Lower lobe of right lung (tissue), 2 donors: ENCODE measurements at regions not wholly inside any gene's neighbourhood (a gene's known extent, or its start where the extent isn't known, plus 50 kb on each side); places are given as distances from the start of the nearest gene placed in this dataset.

Experiments
- ATAC-seq, 2 donors: fragments of 200-7000 bp; cut with Tn5 transposase; one replicate each; pipeline ENCODE4 v1.9.1; 2020 to 2022; ENCODE audit warnings: mild to moderate bottlenecking in 2 of 2, moderate library complexity in 2 of 2
- DNase-seq: peaks from one replicate; pipeline ENCODE4 v3.0.0-alpha.2; 2020
- H3K27ac ChIP-seq: fragments of 200-600 bp; one replicate; pipeline ENCODE4 v1.8.0; 2022
- H3K27me3 ChIP-seq: fragments of 200-600 bp; one replicate; pipeline ENCODE4 v1.8.0; 2022; ENCODE audit warnings: low read depth
- H3K36me3 ChIP-seq: fragments of 200-600 bp; one replicate; pipeline ENCODE4 v1.8.0; 2022; ENCODE audit warnings: mild to moderate bottlenecking
- H3K4me1 ChIP-seq: fragments of 200-600 bp; one replicate; pipeline ENCODE4 v1.8.0; 2022
- H3K4me3 ChIP-seq: fragments of 200-600 bp; one replicate; pipeline ENCODE4 v1.8.0; 2022; ENCODE audit warnings: mild to moderate bottlenecking
- H3K9me3 ChIP-seq: fragments of 200-600 bp; one replicate; pipeline ENCODE4 v1.8.0; 2022
- intact Hi-C: fragments of 100-400 bp; cut with DNase I; formaldehyde crosslinking; loops from one replicate; pipeline ENCODE4 v1.11.0; 2022
- TF ChIP-seq, protein P1 (sequence below): fragments of 200-600 bp; IDR thresholded peaks from one replicate; pipeline ENCODE4 v1.8.0; 2022; ENCODE audit warnings: antibody characterized with exemption, mild to moderate bottlenecking
- donor health status: DM: no; HTN: yes; CAD: no; lungs with severe emphysema.

DNA sequence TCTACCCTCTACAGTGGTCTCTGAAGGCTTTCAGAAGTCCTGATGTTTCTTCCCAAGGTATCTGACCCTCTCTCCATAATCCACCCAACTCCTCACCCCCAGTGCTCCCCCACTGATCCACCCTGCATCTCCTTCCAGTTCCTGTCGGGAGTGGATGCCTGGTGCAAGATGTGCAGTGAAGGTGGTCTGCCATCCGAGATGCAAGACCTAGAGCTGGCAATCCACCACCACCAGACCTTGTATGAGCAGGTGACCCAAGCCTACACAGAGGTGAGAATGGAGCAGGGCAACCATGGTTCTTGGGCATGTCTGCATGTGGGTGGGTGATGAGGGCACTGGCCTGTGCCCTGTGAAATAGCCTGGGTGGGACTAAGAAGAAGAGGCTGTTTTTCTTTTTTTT lies 337.8 kb upstream of the ROPN1 start:
- no peak for DNase-seq
- ATAC-seq: no peak
- TF ChIP-seq, protein P1, sequence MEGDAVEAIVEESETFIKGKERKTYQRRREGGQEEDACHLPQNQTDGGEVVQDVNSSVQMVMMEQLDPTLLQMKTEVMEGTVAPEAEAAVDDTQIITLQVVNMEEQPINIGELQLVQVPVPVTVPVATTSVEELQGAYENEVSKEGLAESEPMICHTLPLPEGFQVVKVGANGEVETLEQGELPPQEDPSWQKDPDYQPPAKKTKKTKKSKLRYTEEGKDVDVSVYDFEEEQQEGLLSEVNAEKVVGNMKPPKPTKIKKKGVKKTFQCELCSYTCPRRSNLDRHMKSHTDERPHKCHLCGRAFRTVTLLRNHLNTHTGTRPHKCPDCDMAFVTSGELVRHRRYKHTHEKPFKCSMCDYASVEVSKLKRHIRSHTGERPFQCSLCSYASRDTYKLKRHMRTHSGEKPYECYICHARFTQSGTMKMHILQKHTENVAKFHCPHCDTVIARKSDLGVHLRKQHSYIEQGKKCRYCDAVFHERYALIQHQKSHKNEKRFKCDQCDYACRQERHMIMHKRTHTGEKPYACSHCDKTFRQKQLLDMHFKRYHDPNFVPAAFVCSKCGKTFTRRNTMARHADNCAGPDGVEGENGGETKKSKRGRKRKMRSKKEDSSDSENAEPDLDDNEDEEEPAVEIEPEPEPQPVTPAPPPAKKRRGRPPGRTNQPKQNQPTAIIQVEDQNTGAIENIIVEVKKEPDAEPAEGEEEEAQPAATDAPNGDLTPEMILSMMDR: no peak
- intact Hi-C loops: no loop called here
- no peaks in the 10 kb centered on the region for H3K9me3 ChIP-seq
- H3K27ac ChIP-seq: no peak overlapping the region
- no peaks in the 10 kb centered on the region for H3K27me3 ChIP-seq
- no peaks in the 10 kb centered on the region for H3K4me1 ChIP-seq
- H3K36me3 ChIP-seq: peaks cover 5% of the 10 kb centered on the region
- H3K4me3 ChIP-seq: no peak overlapping the region

DNA sequence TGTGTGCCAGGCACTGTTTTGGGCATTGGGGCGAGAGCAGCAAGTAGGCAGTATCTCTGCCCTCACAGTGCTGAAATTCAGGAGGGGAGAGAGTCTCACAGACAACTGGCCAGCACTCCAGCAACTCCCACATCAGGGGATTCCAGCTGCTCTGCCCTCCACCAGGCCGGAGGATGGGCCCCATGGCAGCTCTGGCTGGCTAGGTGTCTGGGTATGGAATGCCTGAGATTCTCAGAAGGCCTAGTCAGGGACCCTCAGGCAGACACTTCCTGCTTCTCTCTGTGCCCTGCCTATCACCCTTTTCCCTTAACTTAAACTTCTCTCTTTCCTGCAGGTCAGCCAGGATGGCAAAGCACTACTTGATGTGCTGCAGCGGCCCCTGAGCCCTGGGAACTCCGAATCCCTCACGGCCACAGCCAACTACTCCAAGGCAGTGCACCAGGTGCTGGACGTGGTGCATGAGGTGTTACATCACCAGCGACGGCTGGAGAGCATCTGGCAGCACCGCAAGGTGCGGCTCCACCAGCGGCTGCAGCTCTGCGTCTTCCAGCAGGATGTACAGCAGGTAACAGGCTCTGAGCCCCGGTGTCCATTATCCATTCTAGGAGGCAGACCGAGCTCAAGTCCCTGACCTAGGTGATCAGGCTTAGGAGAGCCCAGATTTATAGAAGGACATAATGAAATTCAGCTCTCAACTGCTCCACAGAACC lies 342.2 kb upstream of the ROPN1 start:
- intact Hi-C loops: no loop called here
- no peak for DNase-seq
- Histone ChIP-seq H3K4me1 (no peaks in the 10 kb centered on the region), H3K27ac (no peak overlapping the region), H3K4me3 (no peak overlapping the region), H3K27me3 (no peaks in the 10 kb centered on the region), H3K36me3 (peaks cover 5% of the 10 kb centered on the region), H3K9me3 (no peaks in the 10 kb centered on the region)
- ATAC-seq: no peak
- TF ChIP-seq, protein P1: no peak

DNA sequence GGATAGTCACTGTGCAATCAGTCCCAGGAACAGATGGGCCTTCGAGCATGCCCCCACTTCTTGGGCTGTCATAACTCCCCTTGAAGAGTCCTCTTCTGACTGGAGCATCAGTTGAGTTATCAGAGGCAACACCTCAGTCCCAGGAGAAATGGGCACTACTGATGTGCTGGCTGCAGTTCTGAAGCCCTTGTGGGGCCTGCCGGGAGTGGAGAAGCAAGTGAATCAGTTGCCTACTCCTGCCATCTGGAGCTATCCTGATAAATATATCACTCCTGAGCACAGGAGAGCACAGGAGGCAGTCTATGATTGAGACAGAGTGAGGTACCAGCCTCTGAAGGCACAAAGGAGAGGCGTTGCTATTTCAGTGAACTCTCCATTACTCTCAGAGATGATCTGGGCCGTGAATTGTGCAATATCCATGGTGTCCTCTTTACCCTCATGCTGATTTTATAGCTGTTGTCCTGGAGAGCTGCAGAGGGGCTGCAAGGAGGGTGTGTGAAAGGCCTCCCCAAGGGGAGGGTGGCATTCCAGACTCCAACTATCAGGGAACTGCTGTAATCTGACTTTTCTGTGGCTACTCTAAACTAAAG lies 344.2 kb upstream of the ROPN1 start:
- DNase-seq (no peak), ATAC-seq (no peak)
- TF ChIP-seq, protein P1: no peak
- H3K4me3 ChIP-seq: no peak overlapping the region
- H3K9me3 ChIP-seq: no peaks in the 10 kb centered on the region
- no peak overlapping the region for H3K27ac ChIP-seq
- H3K27me3 ChIP-seq: no peaks in the 10 kb centered on the region
- intact Hi-C loops: no loop called here
- H3K36me3 ChIP-seq: no peaks in the 10 kb centered on the region
- no peaks in the 10 kb centered on the region for H3K4me1 ChIP-seq

DNA sequence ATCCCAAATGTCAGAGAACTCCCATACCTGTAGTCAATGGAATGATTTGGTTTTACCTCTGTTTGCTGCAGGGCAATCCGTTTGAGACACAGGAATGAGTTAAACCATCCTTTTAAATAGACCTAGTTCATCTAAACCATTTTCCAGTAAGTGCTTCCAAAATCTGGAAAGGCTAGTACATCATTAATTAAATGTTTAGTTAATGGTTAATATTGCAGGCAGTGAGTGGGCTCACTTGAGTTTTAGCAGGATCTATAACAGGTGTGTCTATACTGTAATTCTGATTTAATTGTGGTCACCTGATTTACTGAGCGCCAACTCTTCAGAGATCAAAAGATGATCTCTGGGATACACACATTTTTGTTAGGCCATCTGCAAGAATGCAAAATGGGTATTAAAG lies 353.9 kb upstream of the ROPN1 start:
- TF ChIP-seq, protein P1: no peak
- Histone ChIP-seq H3K36me3 (no peaks in the 10 kb centered on the region), H3K9me3 (no peaks in the 10 kb centered on the region), H3K27me3 (no peaks in the 10 kb centered on the region), H3K27ac (no peak overlapping the region), H3K4me1 (no peaks in the 10 kb centered on the region), H3K4me3 (no peak overlapping the region)
- DNase-seq (no peak), ATAC-seq (no peak)
- intact Hi-C loops: no loop called here

DNA sequence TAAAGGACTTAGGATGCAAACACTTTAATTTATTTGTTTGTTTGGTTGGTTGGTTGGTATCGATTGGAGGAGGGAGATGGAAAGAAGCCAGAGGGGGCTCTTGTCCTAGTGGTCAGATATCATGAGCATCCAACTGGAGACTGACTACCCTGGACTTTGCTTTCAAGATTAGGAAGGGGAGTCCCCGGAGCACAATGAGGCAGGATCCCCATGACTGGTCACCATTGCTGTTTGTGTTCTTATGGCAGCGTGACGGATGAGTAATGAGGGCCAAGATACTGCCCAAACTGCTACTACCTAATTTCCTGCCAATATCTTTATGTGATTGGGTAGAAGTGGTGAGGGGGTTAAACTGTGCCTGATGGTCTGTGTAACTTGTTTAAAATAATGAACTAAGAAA lies 354.6 kb upstream of the ROPN1 start:
- no peak overlapping the region for H3K27ac ChIP-seq
- no peaks in the 10 kb centered on the region for H3K9me3 ChIP-seq
- ATAC-seq (no peak), DNase-seq (no peak)
- no peaks in the 10 kb centered on the region for H3K27me3 ChIP-seq
- H3K4me1 ChIP-seq: no peaks in the 10 kb centered on the region
- no peaks in the 10 kb centered on the region for H3K36me3 ChIP-seq
- TF ChIP-seq, protein P1: no peak
- H3K4me3 ChIP-seq: no peak overlapping the region
- intact Hi-C loops: no loop called here
